ENCODE measurements at regions not wholly inside any gene's neighbourhood (a gene's known extent, or its start where the extent isn't known, plus 50 kb on each side); places are given as distances from the start of the nearest gene placed in this dataset.

- H3K27ac ChIP-seq (ENCODE audit: low read length) = no peak overlapping the region
- H3K27me3 Mint-ChIP-seq = peaks cover 0 to 10% of the 10 kb centered on the region in 2 donors
- no peaks in the 10 kb centered on the region for H3K36me3 Mint-ChIP-seq
- no peak overlapping the region for H3K27ac Mint-ChIP-seq
- H3K27me3 ChIP-seq (replicated peaks in 1 of 2; ENCODE audit: control insufficient read depth in 2 of 2, extremely low read depth in 1 of 2, insufficient read depth in 2 of 2, low read length in 1 of 2) = peaks cover 0 to 7% of the 10 kb centered on the region in 2 experiments
- no peak for DNase-seq
- ChIA-PET CTCF (no interaction called here), POLR2A (no interaction called here)
- no peaks in the 10 kb centered on the region for H3K9me3 ChIP-seq
- no peaks in the 10 kb centered on the region for H3K4me1 ChIP-seq (ENCODE audit: control insufficient read depth in 1 of 2, extremely low read depth in 1 of 2, insufficient read depth in 2 of 2, low read length in 2 of 2)
- H3K36me3 ChIP-seq (ENCODE audit: control insufficient read depth in 2 of 2, extremely low read depth in 1 of 2, insufficient read depth in 1 of 2, low read length in 1 of 2) = no peaks in the 10 kb centered on the region
- no peaks in the 10 kb centered on the region for H3K4me1 Mint-ChIP-seq
- H3K4me3 Mint-ChIP-seq = no peak overlapping the region
- 71% methylated on average over 1 of the region's 5 CpGs for WGBS (ENCODE audit: insufficient coverage)
- H3K9me3 Mint-ChIP-seq = no peaks in the 10 kb centered on the region
- ATAC-seq (replicated peaks in 1 of 4) = no peak
- no peak overlapping the region for H3K4me3 ChIP-seq (ENCODE audit: control insufficient read depth in 1 of 2, extremely low read depth in 1 of 2, low read length in 1 of 2)
Observed at GRCh38 chr2:16716024-16716423, 50.4 kb upstream of the CYRIA start.
